ENCODE measurements at regions not wholly inside any gene's neighbourhood (a gene's known extent, or its start where the extent isn't known, plus 50 kb on each side); places are given as distances from the start of the nearest gene placed in this dataset.
"Not testable (repeated sequence)": the region's sequence is repeated elsewhere in the genome, so short reads cannot be mapped to it uniquely, and the experiment has no call there.

DNA sequence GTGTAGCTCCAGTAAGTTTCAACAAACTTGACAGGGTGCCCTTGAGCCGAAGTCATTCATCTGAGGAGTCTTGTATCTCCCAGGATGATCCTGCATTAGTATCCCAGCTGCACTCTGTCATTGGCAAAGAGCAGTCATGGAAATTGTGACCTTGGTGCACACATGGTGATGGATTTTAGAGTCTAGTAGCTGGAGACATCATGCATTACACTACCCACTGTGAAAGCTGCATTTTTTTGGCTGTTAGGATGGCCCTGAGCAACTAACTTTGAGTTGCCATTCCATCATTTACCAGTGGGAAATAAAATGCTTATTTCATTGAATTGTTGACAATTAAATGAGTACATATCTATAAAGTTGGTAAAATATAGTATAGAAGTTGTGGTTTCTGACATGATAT, 552.6 kb upstream of the CBLB start:
- DNase-seq, result no peak

DNA sequence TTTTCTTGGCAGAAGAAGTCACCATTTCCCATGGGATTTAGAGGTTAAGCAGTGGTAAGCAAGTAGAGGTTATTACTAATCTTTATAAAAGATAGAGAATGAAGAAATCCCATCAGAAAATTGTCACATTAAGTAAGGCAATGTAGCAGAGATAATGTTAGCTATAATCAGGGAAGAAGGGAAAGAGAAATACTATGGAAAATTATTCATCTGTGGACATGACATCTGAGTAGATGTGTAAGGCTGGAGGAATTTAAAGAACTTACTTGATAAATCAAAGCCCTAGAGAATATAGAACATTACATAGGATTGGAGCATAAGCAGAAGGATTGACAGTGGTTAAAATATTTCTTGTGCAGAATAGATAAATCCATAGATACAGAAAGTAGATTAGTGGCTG, 553.1 kb upstream of the CBLB start:
- no peak for DNase-seq

DNA sequence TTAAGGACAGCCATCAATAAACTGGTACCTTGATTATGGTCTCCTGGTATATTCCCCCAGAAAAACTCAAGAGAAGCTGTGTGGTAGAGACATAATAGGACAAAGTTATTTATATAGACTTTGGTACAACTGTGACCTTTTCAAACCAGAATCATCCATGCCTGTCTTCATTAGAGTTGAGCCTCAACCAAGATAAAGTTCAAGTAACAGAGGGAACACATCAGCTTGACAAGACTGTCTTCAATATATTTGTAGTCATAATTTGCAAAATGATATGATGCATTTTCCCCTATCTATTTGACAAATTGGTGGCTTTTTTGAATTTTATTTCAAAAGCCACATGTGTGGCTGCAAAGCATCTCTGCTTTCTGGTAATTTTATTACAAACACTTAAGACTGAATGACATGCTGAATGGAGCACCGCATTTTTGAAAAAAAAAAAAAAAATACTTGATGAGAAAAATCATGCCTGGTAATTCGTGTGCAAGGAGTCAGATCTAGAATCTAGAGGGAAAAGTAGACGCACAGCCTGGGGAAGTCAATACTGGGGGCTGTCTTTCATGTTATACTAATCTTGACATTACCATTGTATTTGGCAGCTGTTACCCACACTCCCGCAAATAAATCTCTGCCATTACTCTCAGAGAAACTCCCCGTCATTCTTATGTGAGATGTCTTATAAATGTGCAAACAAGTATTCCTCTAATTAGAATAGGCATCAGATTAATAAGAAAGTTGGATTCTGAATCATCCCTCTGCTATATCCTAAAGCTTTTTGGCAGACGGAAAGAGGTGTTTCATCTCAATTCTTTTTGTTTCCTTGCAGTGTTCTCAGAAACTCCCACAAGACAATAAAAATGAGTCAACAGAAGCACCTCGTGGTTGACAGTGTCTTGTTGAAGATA, 554.8 kb upstream of the CBLB start:
- no peak for DNase-seq

DNA sequence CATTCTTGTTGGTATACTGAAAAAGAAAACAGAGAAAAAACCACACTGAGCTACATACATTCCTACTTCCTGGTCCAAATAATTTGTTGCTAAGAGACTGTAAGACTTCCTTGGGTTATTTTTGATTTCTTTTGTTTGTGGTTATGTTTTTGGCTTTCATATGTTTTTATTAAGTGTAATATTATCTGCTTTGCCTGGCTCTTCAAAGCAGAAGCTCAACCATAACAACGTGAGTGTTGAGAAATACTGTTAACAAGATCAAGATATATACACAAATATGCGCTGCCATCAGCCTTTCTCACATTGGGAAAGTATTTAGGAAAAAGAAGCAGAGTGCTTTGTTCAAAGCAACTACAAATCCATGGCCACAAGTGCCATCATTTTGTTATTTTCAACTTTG, 556.2 kb upstream of the CBLB start:
- DNase-seq, result no peak

DNA sequence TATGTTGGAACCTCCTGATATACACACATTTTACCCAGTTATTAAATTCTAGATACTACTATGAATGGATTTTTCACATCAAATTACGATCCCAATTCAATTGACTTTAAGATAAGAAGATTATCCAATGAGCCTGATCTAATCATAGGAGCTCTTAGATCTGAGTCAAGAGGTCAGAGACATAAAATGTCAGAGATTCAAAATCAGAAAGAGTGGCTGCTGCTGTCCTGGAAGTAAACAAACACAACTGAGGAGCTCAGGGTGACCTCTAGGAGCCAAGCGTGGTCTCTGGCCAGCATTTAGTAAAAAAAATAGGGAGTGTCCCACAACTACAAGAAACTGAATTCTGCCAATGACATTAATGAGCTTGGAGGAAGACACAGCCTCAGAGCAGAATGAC, 557.1 kb upstream of the CBLB start:
- DNase-seq, result no peak

DNA sequence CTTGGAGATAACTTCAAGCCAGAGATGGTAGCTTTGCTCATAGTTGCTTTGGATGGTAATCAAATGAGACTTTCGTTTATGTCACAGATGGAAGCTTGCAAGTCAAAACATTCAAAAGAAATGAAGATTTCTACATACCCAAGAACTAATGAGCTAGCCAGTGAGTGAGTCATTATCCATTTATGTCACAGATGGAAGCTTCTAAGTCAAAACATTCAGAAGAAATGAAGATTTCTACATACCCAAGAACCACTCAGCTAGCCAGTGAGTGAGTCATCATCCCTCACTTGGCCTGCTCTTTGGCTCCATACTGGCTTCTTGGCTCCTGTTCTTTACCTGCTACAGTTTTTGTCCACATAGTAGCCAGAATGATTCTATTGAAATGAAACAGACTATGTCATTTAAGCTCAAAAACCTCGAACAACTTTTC, 559.8 kb upstream of the CBLB start:
- no peak for DNase-seq

DNA sequence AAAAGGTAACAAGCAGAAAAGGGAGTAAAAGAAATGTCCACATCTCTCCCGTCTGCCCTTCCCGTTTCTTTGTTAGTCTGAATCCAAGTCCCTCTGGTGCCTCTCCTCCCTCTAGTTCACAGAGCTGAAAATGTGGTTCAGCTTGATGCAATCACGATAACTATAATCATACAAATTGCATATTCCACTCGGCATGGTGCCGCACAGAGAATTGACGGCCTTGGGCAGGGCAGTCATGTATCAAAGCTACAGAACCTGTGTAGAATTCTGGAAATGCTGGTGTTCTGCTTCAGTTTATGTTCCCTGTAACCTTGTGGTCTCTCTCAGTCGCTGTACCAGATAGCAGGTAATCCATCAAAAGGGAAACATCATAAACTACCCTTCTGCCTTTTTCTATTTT, 562.9 kb upstream of the CBLB start:
- no peak for DNase-seq

DNA sequence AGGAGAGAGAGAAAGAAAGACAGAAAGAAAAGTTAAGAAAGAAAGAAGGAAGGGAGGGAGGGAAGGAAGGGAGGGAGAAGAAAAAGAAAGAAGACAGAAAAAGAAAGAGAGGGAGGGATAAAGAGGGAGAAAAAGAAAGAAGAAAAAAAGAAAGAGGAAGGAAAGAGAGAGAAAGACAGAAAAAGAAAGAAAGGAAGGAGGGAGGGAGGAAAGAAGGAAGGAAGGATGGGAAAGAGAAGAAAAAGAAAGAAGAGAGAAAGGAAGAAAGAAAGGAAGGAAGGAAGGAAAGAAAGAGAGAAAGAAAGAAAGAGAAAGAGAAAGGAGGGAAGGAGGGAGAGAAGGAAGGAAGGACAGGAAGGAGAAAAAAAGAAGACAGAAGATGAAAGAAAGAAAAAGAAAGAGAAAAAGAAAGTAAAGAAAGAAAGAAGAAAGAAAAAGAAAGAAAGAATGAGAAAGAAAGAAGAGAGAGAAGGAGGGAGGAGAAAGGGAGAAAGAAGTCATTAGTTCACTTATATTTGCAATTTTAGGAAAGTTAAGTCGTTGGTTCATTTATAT, 567.2 kb upstream of the CBLB start:
- DNase-seq, result no peak

DNA sequence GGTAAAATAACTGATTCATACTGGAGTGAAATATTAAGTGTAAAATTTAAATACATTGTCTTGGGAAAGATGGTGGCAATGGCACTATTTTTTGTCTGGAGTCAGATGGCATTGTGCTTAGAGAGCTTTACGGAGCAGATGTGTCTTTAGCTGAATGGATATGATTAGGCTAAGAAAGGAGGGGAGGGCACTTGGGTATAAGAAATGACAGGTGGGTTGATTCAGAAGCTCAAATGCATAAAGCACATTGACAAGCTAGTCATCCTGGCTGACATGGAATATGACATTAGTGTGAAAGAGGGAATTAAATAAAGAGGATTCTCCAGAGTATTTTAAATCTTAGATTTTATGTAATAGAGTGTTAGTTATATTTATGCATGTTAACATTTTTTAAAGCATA, 570.1 kb upstream of the CBLB start:
- DNase-seq, result no peak

DNA sequence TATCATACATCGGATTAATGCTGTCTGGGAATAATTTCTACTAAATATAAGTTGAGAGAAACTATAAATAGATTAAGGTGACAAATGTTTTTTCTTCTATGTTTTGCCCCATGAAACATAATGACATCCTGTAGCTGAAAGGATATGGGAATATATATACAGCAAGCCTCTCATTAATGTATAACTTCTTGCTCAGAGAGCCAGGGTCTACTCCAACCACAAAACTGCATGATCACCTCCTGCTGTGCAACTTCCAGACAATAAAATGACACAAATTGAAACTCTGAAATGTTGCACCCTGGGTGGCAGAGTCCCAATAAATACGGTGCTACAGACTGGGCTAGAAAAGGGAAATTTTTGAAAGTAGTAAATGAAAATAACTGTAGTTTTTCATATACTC, 571.9 kb upstream of the CBLB start:
- DNase-seq, result no peak

DNA sequence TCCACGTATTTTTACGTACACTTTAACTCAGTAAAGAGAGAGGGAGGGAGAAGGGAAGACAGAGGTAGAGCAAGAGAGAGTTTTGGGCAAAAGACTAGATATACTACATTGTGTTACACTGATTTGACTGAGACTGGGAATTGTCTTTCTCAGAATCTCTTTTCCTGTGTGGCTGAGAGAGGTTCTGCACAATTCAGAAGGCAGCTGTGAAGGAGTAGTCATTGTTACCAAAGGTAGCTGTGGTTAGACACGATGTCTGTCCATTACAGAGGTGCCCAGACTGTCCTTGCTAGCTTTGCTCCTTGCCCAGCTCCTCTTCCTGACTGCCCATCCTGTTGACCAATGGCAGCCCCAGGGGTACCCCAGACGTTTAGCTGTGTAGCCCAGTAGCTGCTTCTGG, 577.5 kb upstream of the CBLB start:
- no peak for DNase-seq

DNA sequence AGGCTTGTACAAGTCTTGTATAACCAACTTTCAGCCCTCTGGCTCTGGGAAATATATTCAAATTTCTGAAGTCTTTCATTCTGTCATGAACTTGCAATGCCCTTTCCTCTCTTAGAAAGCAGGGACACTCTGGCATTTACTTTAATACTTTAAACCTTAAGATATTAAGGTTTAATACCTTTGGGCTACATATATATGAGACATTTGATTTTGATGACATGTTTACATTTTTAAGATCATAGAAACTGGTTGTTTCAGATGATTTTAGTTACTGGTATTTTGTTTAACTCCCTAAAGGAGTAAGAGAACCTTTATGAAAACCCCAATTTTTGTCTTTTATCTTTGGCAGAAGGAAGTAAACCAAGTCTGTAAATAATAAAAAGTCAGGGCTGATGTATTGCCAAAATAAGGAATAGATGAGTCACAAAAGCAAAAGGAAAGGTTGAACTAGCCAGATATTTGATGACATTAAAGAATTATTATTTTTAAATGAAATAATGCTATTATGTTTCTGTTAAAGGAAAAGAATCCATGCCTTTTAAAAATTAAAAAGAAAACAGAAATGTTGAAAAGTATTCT, 579.0 kb upstream of the CBLB start:
- no peak for DNase-seq

DNA sequence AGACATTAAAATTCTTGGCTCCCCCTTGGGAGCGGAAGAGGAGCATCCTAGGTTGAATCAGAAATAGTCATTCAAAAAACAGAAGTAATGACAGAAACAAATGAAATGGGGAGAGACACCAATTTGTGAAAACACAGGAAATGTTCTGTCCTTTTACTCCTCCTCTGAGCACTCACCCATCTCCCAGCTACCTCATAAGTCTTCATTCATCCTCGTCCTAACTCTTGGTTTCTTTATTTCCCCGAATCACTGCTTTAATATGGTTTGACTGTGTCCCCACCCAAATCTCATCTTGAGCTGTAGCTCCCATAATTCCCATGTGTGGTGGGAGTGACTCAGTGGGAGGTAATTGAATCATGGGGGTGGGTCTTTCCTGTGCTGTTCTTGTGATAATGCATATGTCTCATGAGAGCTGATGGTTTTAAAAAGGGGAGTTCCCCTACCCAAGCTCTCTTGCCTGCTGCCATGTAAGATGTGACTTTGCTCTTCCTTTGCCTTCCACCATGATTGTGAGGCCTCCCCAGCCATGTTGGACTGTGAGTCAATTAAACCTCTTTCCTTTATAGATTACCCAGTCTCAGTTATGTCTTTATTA, 579.7 kb upstream of the CBLB start:
- not testable (repeated sequence) for DNase-seq

DNA sequence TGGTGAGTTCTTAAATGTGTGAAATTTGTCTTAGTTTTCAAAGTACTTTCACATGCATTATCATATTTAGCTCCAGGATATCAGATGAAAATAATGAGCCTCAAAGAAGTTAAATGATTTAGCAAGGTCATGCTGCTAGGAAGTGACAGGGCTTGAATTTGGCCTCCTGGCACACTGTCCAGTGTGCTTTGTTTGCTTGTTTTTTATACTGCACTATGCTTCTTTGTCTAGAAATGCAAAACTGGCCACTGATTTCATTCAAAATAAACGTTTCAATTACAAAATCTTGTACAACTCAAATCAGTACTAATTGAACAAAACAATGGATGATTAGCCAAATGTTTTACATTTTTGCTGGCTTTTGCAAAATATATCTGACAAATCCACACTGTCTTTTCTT, 583.3 kb upstream of the CBLB start:
- no peak for DNase-seq

DNA sequence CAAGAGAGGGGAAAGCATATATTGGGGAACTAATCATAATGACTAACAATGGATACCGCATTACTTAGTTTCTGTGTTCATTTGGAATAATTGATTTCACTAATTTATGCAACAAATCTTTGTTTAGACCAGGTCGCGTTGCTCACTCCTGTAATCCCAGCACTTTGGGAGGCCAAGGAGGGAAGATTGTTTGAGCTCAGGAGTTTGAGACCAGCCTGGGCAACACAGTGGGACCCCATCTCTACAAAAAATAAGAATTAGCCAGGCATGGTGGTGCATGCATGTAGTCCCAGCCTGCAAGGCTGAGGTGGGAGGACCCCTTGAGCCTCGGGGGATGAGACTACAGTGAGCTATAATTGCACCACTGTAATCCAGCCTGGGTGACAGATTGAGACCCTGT, 585.7 kb upstream of the CBLB start:
- no peak for DNase-seq

DNA sequence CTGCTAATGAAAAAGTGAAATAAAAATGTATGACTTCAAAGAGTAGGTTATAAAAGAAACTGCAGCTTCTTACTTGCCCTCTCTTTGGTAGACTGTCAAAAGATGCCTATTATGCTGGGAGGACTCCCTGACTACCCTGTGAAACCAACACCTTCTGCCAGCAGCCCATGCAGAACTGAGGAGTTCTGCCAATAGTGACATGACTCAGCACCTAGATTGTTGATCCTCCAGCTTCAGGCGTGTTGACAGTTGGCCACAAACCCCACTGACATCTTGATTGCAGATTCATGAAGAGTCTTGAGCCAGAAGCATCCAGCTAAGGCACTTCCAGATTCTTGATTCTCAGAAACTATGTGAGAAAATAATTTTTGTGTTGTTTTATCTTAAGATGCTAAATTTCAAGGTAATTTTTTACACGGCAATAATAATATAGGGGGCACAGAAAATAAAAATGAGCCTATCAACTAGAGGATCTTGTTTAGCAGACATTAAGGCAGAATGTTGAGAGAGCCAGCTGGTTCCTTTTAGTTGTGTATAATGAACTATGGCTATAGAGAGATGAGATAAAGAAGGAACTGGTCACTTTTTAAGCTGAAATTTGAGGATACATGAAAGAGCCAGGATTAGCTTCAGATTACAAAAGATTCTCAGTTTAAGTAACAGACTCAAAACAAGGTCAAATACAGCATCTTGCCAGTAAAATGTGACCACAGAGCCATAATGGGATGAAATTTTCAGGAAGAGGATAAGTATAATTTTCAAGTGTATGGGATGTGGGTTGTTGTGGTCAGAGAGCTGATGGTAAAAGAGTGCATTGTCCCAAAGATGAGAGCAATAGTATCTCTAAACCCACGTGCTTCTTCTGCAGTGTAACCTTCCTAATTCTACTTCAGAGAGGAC, 588.7 kb upstream of the CBLB start:
- DNase-seq, result no peak

DNA sequence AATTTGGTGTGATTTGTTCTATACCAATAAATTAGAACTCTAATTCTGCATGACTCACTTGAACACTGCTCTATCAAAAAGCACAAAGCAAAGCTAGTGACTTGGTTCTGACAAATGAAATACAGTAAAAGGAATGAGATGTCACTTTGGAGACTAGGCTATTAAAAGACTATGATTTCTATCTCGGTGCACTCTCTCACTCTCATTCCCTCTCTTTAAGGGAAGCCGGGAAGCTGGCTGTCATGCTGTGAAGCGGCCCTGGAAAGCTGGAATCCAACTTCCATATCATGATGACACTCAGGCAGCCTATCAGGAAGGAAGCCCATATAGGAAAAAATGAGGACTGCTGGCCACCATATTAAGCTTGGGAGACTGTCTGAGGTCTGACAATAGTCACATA, 590.1 kb upstream of the CBLB start:
- no peak for DNase-seq

DNA sequence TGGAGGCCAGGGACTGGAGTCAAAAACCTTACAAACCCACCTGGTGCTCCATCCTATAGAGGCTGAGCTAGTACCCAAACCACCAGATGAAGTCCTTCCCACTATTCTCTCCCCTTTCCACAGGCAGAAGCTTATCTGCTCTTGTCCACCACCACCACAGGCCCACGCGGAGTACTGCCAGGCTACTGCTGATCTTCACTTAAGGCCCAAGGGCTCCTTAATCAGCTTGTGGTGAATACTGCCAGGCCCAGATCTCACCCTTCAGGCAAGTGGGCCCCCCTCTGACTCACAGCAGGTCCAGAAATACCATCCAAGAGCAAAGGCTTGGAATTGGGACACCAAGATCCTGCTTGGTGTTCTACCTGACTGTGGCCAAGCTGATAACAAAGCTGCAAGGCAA, 598.1 kb upstream of the CBLB start:
- no peak for DNase-seq

DNA sequence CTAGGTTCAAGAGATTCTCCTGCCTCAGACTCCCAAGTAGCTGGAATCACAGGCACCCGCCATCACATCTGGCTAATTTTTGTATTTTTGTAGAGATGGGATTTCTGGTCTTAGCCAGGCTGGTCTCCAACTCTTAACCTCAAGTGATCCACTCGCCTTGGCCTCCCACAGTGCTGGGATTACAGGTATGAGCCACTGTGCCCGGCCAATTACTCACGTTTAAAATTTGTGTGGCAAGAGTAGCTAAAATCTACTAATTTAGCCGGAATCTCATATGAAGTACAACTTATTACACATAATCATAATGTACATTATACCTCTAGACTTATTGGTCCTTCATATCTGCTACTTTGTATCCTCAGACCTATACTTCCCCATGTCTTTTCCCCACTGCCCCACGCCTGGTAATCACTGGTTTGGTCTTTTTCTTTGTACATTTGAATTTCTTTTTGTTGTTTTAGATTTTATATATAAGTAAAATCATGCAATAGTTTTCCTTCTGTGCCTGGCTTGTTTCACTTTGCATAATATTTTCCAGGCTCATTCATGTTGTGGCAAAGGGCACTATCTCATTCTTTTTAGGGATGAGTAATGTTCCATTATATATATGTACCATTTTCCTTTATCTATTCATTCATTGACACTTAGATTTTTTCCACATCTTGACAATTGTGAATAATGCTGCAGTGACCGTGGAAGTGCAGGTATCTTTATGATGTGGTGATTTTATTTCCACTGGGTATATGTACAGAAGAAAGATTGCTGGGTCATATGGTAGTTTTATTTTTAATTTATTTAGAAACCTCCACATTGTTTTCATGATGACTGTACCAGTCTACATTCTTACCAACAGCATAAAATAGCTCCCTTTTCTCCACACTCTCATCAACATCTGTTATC, 605.0 kb upstream of the CBLB start:
- no peak for DNase-seq

DNA sequence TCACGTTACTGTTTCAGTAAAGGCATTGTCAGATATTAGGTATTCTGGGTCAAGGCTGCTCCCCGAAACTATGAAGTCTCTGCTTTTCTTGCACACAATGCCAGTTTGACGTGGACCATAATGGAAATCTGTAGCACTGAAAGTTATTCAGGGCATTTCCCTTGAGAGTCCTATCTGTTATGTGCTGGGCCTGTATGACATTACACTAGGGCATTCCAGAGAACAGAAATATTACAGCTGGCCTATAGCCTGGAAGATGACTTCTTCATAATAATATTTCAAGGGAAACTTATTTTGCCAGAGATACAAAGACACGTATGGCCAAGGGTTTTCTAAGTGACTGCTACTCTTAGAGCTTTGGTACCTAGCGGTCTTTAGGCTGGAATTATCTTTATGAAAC, 613.6 kb upstream of the CBLB start:
- DNase-seq, result no peak

DNA sequence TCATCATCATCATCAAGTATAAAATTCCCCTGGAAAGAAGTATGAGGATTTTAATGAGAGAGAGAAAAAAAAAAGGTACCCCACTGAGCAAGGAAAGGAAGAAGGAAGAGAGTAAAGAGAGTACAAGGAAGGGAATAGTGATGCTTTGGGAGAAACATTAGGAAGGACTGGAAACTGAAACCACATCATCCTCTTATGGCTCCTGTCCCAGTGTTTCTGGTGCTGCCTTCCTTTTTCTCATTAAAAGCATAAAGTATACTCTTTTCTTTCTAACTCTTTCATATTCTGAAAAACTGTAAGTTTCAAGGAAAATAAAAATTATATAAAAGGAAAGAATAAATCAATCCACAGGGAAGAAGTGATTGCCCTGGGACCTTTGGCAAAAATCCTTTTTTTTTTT, 616.4 kb upstream of the CBLB start:
- DNase-seq, result no peak

DNA sequence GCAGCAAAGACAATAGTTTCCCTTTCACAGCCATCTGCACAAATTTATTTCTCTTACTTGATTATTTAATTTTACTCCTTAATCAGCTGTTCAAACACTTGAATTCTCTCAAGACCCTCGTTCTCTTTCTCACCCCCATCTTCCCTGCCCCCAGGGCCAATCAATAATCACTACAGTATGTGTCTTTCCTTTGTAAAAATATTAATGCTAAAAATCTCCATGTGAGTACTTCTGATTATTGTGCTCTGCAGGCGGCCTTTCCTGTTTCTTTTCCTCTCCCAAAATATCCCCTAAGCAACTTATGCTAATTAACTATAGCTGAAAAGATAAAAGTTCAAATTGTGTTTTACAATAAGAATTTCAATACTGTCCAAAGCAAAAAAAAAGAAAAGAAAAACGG, 617.0 kb upstream of the CBLB start:
- DNase-seq, result no peak

Data from CD4-positive, alpha-beta T cell treated with Interferon alpha-2 for 1 hour (primary cell).